ENCODE measurements at regions not wholly inside any gene's neighbourhood (a gene's known extent, or its start where the extent isn't known, plus 50 kb on each side); places are given as distances from the start of the nearest gene placed in this dataset.

DNA sequence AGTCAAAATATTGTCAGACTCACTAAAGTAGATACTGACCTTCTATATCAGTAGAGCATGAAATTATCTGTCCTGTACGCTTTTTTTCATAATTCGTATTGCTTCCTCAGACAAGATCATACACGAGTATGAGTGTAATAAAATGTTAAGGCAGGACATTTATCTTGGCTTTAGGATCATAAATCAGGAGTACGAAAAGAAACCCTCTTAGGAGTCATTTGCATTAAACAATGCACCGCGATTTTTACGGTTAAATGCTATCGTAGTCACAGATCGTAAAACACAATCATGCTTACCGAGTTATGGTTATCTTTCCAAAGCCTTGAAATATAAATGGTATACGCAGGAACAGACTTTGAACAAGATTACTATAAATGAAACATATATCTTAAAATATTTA lies 510.3 kb upstream of the ROBO1 start:
- no peak for TF ChIP-seq POLR2A (IDR thresholded peaks at IDR 0.05)
- TF ChIP-seq, protein P1, sequence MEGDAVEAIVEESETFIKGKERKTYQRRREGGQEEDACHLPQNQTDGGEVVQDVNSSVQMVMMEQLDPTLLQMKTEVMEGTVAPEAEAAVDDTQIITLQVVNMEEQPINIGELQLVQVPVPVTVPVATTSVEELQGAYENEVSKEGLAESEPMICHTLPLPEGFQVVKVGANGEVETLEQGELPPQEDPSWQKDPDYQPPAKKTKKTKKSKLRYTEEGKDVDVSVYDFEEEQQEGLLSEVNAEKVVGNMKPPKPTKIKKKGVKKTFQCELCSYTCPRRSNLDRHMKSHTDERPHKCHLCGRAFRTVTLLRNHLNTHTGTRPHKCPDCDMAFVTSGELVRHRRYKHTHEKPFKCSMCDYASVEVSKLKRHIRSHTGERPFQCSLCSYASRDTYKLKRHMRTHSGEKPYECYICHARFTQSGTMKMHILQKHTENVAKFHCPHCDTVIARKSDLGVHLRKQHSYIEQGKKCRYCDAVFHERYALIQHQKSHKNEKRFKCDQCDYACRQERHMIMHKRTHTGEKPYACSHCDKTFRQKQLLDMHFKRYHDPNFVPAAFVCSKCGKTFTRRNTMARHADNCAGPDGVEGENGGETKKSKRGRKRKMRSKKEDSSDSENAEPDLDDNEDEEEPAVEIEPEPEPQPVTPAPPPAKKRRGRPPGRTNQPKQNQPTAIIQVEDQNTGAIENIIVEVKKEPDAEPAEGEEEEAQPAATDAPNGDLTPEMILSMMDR (IDR thresholded peaks at IDR 0.05): no peak

All from Peyer's patch (tissue), 4 donors.